ENCODE measurements at regions not wholly inside any gene's neighbourhood (a gene's known extent, or its start where the extent isn't known, plus 50 kb on each side); places are given as distances from the start of the nearest gene placed in this dataset.
"Not testable (repeated sequence)": the region's sequence is repeated elsewhere in the genome, so short reads cannot be mapped to it uniquely, and the experiment has no call there.

DNA sequence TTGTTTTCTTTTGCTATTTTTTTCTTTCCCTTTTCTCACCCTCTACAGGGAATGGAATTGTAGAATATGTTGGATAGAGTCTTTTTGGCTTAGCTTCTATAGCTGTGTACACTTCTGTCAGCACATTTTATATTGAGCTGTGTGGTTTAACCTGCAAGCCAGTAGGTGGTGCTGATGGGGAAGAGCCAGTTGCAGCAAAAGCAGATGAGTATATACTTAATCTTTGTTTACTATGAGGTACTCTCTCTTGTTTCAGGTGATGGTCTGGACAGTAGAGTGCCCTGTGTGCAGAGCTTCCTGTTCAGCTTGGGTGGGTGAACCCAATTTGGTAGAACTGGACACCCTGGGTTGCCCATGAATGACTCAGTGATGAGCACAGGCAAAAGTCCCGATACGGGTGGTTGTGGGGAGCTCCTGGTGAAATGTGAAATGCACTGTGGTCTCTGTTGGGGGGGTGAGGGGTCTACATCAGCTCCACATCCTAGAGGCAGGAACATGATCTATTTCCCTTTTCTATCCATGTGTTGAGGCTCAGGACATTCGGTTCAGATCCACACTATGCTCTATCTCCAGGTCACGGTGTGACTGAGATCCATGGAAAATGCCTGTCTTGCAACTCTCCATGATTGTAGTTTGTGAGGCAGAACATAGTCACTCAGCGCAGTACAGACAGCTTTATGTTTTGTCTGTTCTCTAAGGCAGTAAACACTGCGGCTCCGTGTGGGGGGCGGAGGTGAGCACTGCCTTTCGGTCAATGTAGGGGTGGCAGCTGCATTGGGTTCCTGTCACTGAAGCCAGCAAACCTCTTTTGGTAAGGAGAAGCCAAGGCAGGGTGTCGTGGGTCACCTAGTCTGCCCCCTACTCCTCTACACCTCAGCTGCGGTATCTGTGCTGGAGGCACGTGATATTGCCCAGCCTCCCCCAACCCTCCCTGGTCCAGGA lies 353.2 kb downstream of the PRR16 start:
- DNase-seq (ENCODE audit: low read depth): no peak

GRCh38 chr5:120818128-120818527 lies 354.0 kb downstream of the PRR16 start:
- DNase-seq (ENCODE audit: low read depth): no peak

GRCh38 chr5:120823328-120823727 lies 359.2 kb downstream of the PRR16 start:
- no peak for DNase-seq (ENCODE audit: low read depth)

DNA sequence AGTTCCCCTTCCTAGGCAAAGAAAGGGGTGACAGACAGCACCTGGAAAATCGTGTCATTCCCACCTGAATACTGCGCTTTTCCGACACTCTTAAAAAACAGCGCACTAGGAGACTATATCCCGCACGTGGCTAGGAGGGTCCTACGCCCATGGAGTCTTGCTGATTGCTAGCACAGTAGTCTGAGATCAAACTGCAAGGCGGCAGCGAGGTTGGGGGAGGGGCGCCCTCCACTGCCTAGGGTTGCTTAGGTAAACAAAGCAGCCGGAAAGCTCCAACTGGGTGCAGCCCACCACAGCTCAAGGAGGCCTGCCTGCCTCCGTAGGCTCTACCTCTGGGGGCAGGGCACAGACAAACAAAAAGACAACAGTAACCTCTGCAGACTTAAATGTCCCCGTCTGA lies 367.5 kb downstream of the PRR16 start:
- not testable (repeated sequence) for DNase-seq (ENCODE audit: low read depth)

DNA sequence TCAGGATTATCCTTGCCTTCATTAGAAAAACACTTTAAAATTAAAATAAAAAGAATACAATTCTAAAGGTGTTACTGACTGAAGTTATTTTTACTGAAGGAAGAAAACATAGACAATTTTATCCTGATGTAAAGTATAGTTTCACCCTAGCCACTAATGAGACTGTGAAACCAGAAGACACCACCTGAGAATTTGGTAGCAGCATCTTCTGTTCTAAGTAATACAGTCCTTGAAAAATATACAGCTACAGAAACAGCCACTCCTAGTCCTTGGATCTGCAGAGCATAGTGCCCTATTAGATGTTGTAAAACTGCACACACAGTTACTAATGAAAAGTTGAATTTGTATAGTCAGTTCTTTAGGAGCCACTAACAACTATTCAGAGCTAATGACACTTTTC lies 377.7 kb downstream of the PRR16 start:
- DNase-seq (ENCODE audit: low read depth): no peak

DNA sequence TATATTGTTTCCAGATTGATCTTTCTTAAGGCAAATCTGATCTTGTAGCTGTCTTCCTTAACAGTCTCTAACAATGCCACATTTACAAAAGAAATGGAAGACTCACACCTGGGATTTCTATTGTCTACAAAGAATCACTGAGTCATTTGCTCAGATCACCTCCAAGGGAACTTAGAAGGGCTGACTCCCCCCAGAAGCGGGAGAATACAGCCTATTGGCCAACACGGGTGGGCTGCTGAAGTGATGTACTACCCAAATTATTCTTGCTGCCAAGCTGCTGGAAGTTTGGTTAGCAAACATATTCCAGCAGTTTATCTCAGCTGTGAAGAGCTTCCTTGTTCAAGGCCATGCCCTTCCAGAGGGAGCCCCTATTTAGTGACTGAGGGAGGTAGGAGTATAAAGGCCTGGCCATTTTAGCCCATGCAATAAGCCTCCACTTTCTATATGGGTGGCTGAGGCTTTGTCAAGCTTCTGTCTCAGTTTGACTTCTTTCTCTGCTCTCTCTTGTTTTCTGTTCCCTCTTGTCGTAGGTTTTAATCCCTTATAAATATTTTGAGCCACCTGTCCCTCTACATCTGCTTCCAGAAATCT lies 379.4 kb downstream of the PRR16 start:
- no peak for DNase-seq (ENCODE audit: low read depth)

DNA sequence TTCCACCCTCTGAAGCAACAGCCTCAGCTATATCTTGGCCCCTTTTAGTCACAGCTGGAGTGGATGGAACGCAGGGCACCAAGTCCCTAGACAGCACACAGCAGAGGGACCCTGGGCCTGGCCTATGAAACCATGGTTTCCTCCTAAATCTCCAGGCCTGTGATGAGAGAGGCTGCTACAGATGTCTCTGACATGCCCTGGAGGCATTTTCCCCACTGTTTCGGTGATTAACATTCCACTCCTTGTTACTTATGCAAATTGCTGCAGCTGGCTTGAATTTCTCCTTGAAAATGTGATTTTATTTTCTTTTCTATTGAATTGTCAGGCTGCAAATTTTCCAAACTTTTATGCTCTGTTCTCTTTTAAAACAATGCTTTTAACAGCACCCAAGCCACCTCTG lies 384.8 kb downstream of the PRR16 start:
- no peak for DNase-seq (ENCODE audit: low read depth)

- DNase-seq (ENCODE audit: low read depth): no peak
Measured at GRCh38 chr5:120852222-120852860, 388.2 kb downstream of the PRR16 start.

GRCh38 chr5:120866997-120867396 lies 402.9 kb downstream of the PRR16 start:
- DNase-seq (ENCODE audit: low read depth): no peak

- no peak for DNase-seq (ENCODE audit: low read depth)
Measured at GRCh38 chr5:120869831-120870230, 405.7 kb downstream of the PRR16 start.

DNA sequence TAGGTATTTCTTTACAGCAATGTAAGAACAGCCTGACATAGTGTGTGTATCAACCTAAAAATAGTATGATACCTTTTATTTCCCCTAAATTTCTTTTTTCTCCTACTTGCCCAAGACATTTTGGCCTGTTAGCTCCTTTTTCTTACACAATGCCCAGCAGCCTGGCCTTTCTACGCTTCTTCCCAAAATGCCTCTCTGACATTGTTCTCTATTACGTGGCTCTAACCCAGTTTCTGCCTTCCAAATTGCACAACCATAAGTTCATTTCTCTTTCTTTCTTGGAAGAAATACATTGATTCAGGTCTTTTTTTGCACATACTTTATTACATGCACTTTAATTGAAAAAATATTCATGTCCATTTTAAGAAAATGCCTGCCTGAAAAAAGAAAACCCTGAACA lies 408.2 kb downstream of the PRR16 start:
- DNase-seq (ENCODE audit: low read depth): no peak

DNA sequence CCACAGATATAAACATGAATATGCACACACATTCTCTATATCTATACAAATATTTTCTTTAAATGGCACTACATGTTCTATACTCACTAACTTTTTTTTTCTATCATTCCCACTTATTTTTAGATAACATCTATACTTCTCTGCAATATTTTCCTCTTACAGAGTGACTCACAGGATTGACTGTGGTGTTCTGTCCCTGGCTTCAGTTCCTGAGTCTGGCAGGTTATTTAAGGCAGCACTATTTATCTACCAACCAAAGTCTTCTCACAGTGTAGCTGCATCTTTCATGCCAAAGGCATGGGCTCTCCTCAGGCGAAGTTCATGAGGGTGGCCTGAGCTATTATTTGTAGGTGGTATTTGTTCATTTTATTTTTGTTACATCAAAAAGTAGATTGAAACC lies 409.0 kb downstream of the PRR16 start:
- DNase-seq (ENCODE audit: low read depth): no peak

DNA sequence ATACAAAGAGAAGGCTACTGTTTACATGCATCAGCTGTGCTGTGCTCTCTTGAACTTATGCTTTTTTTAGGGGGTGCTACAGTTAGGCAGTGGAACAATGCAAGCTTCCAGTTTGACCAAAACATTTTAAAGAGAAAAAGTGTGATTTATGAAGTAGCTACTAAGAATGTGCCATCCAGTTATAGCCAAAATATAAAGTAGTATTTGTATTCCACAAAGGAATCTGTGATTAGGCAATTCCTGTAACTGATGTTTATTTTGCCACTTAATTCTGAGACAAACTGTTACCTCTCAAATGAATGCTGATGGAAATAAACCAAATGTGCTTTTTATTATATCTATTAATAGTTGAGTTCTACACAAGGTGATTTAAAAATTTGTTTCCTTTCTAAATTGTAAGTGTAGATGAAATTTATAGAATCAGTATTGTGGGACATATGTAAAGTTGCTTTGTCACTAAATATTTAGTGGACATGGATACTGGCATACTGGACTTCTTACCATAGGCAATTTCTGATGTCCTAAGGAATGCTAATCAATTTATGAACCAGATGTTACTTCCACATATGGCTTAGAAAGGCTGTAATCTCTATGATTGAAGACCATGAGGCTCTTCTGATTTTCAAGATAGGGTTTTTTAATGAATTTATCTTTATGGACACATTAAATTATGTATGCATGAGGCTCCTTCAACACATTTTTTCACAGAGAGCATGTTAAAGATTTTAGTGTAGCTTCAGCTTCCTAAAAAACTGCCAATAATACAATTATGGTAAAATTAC lies 410.2 kb downstream of the PRR16 start:
- no peak for DNase-seq (ENCODE audit: low read depth)

- DNase-seq (ENCODE audit: low read depth): no peak
Measured at GRCh38 chr5:120882038-120882775, 418.1 kb downstream of the PRR16 start.

DNA sequence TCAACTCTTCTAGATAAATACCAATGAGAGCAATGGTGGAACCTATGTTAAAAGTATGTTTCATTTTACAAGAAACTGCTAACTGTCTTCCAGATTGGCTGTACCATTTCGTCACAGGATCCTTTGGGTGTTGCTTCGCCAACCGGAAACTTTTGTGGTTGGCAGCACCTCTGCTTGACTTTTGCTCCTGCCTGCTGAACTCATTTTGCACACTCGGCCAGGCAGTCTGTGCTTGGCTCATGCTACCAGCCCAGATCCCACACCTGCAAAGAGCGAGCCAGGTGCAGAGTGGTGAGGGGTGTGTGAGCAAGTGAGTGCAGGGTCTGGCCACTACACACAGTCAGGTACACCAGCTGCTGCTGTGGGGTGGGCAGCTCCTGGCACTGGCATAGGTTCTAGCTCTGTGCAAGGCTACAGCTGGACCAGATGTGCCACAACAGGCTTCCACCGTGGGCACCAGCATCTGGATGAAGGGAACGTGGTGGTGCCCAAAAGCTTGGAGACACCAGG lies 422.3 kb downstream of the PRR16 start:
- DNase-seq (ENCODE audit: low read depth): no peak

GRCh38 chr5:120895660-120896059 lies 431.6 kb downstream of the PRR16 start:
- DNase-seq (ENCODE audit: low read depth): no peak

- DNase-seq (ENCODE audit: low read depth): no peak
Measured at GRCh38 chr5:120901199-120901598, 437.1 kb downstream of the PRR16 start.

GRCh38 chr5:120907953-120908352 lies 443.9 kb downstream of the PRR16 start:
- DNase-seq (ENCODE audit: low read depth): no peak

DNA sequence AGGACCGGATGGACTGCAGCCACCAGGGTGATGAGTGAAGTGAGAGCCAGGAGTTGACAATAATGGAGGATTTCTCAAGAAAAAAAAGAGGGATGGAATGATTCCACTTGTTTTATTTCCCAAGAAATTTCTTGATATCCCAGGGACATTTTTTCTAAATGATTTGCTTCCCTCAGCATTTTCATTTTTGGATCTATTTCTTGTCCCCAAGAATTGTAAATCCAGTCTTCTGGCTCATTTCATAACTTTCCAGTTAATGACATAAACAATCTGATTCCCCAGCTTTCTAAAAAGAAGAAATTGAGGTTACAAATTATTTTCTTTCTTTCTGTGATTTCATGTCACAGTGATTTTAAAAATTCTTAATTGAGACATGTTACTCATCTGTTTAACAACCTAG lies 446.5 kb downstream of the PRR16 start:
- DNase-seq (ENCODE audit: low read depth): no peak

DNA sequence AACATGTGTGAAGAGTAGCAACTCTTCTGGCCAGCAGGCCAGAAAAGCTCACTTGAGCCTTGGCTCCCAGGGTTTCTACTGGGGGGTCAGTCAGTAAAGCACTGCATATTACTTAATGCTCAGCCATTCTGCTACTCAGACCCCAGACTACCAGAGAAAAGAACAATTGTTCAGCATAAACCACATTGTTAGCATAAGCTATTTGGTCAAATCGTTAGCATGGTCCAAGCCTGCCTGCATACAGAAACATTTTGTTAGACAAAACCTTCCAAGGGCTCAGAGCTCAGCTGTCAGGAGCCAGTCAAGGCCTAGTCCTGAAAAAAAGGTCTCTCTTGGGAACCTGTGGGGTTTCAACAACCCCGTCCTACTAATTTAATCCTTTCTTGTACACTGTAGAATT lies 449.3 kb downstream of the PRR16 start:
- no peak for DNase-seq (ENCODE audit: low read depth)

DNA sequence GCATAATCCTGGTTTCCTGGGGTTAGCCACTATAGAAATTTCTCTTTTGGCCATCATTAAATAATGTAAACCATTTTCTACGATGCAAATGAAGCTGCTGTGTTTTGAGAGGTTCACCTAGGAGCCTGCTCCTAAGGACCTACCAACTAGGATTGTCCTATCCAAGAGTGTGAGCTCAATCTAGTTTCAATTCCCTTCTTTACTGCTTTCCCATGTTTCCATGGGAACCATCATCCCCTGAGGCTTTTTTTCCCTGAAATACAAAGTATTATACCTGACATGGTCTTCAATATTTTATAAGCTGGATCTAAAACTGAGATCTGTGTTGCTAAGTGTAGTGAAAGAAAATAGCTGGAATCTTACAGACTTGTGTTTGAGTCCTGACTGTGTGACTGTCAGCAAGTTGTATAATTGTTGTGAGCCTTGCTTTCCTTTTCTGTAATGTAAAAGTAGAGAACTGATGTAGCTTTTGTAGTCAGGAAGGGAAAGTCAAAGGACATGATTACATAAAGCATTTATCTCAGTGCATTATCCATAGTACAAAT lies 453.2 kb downstream of the PRR16 start:
- DNase-seq (ENCODE audit: low read depth): no peak
